ENCODE measurements at regions not wholly inside any gene's neighbourhood (a gene's known extent, or its start where the extent isn't known, plus 50 kb on each side); places are given as distances from the start of the nearest gene placed in this dataset.

- TF ChIP-seq POLR2AphosphoS5 (IDR thresholded peaks at IDR 0.05) (no peak), POLR2A (IDR thresholded peaks at IDR 0.05) (no peak), EP300 (IDR thresholded peaks at IDR 0.05) (no peak)
- TF ChIP-seq, protein P1, sequence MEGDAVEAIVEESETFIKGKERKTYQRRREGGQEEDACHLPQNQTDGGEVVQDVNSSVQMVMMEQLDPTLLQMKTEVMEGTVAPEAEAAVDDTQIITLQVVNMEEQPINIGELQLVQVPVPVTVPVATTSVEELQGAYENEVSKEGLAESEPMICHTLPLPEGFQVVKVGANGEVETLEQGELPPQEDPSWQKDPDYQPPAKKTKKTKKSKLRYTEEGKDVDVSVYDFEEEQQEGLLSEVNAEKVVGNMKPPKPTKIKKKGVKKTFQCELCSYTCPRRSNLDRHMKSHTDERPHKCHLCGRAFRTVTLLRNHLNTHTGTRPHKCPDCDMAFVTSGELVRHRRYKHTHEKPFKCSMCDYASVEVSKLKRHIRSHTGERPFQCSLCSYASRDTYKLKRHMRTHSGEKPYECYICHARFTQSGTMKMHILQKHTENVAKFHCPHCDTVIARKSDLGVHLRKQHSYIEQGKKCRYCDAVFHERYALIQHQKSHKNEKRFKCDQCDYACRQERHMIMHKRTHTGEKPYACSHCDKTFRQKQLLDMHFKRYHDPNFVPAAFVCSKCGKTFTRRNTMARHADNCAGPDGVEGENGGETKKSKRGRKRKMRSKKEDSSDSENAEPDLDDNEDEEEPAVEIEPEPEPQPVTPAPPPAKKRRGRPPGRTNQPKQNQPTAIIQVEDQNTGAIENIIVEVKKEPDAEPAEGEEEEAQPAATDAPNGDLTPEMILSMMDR (IDR thresholded peaks at IDR 0.05): no peak
Measured at GRCh38 chr2:75428646-75429443, 131.9 kb downstream of the EVA1A start.

Data from stomach (tissue), 4 donors.